ENCODE measurements at regions not wholly inside any gene's neighbourhood (a gene's known extent, or its start where the extent isn't known, plus 50 kb on each side); places are given as distances from the start of the nearest gene placed in this dataset.
"Not testable (repeated sequence)": the region's sequence is repeated elsewhere in the genome, so short reads cannot be mapped to it uniquely, and the experiment has no call there.

DNA sequence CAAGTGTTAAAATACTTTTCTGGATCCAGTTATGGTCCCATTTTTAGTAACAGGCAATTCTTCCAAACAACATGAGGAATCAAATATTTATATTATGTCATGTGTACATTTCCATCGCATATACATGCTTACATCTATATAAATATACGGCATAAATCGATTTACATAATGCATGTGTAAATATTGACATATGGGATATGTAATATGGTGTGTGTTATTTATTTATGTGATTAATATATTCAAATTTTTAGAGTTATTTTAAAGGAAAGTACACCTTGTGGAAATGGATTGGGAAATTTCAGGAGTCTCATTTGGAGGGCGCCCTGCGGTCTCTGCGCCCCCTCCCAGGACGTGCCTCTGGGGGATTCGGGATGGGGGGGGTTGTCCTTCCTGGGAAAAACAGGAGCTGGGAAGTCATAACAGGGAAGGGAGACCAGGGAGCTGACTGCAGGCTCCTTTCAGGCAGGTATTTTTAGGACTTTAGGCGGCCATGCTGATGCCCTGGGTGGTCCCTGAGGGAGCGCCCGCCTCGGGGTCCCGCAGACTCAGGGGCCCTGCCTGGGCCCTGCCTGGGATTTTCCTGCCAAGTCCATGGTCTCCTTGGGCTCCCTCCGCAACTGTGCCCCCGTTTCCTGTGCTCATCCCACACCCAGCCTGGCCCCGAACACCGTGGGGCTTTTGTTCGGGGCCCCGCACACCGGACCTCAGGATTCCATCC lies 82.7 kb upstream of the SFSWAP start:
- Histone ChIP-seq H3K36me3 (no peaks in the 10 kb centered on the region), H3K27ac (no peak overlapping the region), H3K4me1 (no peaks in the 10 kb centered on the region), H3K9me3 (no peaks in the 10 kb centered on the region), H3K4me3 (no peak overlapping the region), H3K27me3 (peaks cover 0 to 48% of the 10 kb centered on the region in 2 donors)
- no peak for DNase-seq
- intact Hi-C loops (cut with DNase I), result no loop called here
- TF ChIP-seq, protein P1, sequence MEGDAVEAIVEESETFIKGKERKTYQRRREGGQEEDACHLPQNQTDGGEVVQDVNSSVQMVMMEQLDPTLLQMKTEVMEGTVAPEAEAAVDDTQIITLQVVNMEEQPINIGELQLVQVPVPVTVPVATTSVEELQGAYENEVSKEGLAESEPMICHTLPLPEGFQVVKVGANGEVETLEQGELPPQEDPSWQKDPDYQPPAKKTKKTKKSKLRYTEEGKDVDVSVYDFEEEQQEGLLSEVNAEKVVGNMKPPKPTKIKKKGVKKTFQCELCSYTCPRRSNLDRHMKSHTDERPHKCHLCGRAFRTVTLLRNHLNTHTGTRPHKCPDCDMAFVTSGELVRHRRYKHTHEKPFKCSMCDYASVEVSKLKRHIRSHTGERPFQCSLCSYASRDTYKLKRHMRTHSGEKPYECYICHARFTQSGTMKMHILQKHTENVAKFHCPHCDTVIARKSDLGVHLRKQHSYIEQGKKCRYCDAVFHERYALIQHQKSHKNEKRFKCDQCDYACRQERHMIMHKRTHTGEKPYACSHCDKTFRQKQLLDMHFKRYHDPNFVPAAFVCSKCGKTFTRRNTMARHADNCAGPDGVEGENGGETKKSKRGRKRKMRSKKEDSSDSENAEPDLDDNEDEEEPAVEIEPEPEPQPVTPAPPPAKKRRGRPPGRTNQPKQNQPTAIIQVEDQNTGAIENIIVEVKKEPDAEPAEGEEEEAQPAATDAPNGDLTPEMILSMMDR (IDR thresholded peaks at IDR 0.05), result no peak
- no peak for ATAC-seq

DNA sequence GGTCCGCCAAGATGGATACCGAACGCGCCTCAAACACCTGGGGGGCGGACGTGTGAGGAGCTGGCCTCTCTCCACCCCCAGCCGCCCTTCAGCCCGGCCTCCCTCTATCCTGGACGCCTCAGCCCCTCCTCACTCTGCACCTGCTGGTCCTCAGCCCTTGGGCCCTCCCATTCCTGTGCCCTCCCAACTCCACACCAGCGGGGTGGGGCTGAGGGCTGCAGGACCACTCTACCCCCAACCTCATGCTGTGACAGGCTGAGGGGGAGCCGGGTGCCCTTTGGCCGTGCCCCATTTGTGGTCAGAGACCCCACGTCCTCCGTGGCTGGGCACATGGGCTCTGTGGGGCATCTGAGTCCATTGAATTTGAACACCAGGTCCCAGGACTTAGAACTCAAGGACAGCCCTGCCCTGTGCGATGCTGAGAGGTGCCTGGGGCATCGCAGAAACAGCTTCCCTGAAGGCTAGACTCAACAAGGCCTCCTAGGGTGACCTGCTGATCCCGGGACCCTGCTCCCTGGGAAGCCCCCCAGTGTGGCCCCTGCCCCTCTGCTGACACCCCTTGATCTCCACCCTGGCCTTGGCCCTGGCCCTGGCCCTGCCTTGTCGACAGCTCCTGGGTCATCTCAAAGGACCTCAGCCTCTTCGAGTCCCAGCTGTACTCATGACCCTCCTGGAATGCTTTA lies 82.0 kb upstream of the SFSWAP start:
- intact Hi-C loops (cut with DNase I), result no loop called here
- TF ChIP-seq, protein P1 (IDR thresholded peaks at IDR 0.05), result no peak

DNA sequence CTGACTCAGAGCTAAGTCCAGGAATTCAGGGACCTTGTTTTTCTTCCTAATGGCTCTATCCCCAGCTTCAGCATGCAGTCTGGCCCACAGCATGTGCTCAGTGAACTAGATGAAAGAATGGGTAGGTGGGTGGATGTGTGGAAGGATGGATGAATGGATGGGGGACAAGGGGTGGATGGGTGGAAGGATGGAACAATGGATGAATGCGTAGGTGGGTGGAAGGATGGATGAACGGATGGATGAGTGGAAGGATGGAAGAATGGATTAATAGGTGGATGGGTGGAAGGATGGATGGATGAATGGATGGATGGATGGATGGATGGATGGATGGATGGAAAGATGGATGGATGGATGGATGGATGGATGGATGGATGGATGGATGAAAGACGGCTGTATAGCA lies 79.7 kb upstream of the SFSWAP start:
- DNase-seq, result no peak
- Histone ChIP-seq H3K36me3 (no peaks in the 10 kb centered on the region), H3K4me1 (no peaks in the 10 kb centered on the region), H3K4me3 (no peak overlapping the region), H3K27ac (no peak overlapping the region), H3K9me3 (no peaks in the 10 kb centered on the region), H3K27me3 (peaks cover 0 to 54% of the 10 kb centered on the region in 2 donors)
- intact Hi-C loops (cut with DNase I), result no loop called here
- TF ChIP-seq, protein P1 (IDR thresholded peaks at IDR 0.05), result no peak
- no peak for ATAC-seq

More for the DNA sequence above, 82.0 kb upstream of the SFSWAP start:
- Histone ChIP-seq H3K4me3 (no peak overlapping the region), H3K9me3 (no peaks in the 10 kb centered on the region), H3K27me3 (peaks cover 0 to 48% of the 10 kb centered on the region in 2 donors), H3K4me1 (no peaks in the 10 kb centered on the region), H3K36me3 (no peaks in the 10 kb centered on the region), H3K27ac (no peak overlapping the region)
- DNase-seq (no peak), ATAC-seq (no peak)

DNA sequence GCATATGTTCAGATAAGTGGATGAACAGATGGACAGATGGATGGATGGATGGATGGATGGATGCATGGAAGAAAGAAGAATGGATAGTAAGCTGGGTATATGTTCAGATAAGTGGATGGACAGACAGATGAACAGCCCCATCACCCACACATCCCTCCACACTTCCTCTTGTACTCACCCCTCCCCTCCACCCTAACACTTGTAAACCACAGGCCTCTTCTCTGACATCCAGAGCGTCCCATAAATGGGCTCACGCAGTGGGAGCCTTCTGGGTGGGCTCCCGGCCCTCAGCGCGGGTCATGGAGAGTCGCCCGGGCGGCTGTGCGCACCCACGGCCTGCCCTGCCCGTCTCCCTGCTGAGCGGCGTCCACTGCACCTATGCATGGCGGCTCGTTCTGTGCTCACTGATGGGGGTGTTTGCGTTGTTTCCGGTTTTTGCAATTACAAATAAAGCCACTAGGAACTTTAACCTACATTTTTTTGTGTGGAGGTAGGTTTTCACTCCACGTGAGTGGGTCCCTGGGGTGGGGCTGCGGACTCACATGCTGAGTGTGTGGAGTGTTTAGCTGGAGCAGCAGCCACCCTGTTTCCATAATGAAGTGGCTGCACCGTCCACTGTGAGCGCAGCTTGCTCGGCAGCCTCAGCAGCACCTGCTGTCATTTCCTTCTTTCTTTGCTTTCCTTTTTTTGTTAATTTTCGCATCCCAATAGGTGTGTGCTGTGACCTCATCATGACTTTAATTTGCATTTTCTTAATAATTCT lies 78.8 kb upstream of the SFSWAP start:
- H3K4me3 ChIP-seq; H3K27ac ChIP-seq; ATAC-seq; H3K36me3 ChIP-seq; H3K4me1 ChIP-seq; H3K9me3 ChIP-seq; DNase-seq; intact Hi-C loops (cut with DNase I): not testable (repeated sequence)
- H3K27me3 ChIP-seq, result peaks cover 0 to 59% of the 10 kb centered on the region in 2 donors

DNA sequence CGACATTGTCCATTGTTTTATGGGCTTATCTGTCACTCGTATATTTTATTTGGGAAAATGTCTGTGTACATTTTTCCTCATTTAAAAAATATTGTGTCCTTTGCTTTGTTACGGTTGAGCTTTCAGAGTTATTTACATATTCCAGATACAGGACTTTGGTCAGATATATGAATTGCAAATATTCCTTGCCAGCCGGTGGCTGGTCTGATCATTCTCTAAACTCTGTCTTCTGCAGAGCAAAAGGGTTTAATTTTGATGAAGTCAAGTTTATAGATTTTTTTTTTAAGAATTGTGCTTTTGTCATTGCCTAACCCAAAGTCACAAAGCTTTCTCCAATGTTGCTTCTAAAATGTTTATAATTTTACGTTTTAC lies 78.3 kb upstream of the SFSWAP start:
- H3K9me3 ChIP-seq; ATAC-seq; H3K4me1 ChIP-seq; DNase-seq; intact Hi-C loops (cut with DNase I); H3K36me3 ChIP-seq; H3K27ac ChIP-seq; H3K4me3 ChIP-seq: not testable (repeated sequence)
- H3K27me3 ChIP-seq, result peaks cover 0 to 64% of the 10 kb centered on the region in 2 donors

DNA sequence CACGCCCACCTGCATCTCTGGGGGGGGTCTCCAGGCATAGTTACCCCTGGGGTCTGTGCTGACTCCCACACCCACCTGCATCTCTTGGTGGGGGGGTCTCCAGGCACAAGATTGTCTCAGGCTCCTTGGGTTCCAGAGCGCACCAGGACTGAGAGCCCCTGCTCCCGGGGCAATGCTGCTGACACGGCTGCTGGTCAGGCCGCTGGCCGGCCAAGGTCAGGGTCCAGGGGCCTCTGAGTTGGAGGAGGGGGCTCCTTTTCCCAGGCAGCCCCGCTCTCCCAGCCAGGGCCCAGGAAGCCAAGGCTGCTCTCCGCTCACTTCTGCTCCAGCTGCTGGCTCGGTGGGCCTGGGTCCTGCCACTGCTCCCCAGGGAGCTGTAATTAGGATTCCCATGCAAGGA lies 77.3 kb upstream of the SFSWAP start:
- H3K4me3 ChIP-seq; DNase-seq; H3K4me1 ChIP-seq; H3K9me3 ChIP-seq; intact Hi-C loops (cut with DNase I); ATAC-seq; H3K36me3 ChIP-seq; H3K27ac ChIP-seq: not testable (repeated sequence)
- peaks cover 0 to 61% of the 10 kb centered on the region in 2 donors for H3K27me3 ChIP-seq

All from left lung (tissue), 4 donors.